GM18909 (cell line): ENCODE measurements at regions not wholly inside any gene's neighbourhood (a gene's known extent, or its start where the extent isn't known, plus 50 kb on each side); places are given as distances from the start of the nearest gene placed in this dataset.
"Not testable (repeated sequence)": the region's sequence is repeated elsewhere in the genome, so short reads cannot be mapped to it uniquely, and the experiment has no call there.

Experiments
- ATAC-seq: cut with Tn5 transposase; IDR thresholded peaks from one replicate; pipeline ENCODE4 v1.9.1; 2021; ENCODE audit warnings: mild to moderate bottlenecking; ENCODE audit not compliant: unreplicated experiment, poor library complexity

DNA sequence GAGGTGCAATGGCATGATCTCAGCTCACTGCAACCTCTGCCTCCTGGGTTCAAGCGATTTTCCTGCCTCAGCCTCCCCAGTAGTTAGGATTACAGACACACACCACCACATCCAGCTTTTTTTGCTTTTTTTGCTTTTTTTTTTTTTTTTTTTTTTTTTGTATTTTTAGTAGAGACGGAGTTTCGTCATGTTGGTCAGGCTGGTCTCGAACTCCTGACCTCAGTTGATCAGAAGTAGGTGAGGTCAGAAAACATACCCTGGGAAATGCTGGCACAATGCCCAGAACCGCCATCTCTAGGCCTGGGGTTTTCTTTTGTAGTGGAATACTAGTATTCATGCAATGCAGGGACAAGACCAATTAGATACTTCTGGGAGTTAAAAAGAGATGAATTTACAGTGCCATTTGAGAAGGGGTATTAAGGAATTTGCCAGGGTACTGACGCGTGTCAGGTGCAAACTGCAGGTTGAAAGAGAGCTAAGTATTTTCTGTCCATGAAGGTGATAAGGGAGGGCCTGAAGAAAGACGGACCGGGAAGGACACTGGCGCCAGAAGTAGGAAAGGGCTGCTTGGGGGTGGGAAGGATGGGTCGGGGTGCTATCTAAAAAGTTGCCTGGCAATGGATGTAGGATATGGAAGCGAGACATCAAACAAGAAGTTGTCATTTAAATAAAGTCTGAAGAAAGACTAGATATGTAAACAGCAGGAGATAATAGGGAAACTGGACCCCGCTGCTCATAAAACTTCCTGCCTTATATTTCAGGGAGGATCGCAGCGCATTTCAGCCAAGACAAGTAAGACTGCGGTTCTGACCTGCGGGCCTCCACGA is 95.8 kb downstream of the PPIAL4G start:
- not testable (repeated sequence) for ATAC-seq

DNA sequence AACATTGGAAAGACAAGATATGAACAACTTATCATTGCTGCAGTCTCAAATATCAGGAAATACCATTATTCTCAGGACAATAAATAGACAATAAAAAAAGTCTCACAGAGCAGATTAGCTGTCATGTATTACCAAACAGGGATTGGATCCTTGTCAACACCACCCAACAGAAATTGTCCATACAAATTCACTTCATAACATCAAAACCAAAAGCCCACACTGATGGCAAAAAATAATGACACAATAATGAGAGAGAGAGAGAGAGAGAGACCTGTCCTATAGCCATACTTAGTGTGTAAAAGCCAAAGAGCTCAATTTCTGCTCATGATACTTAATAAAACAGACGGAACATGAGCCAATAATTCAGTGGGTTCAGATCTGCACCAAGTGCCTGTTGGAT is 96.5 kb downstream of the PPIAL4G start:
- ATAC-seq = no peak

DNA sequence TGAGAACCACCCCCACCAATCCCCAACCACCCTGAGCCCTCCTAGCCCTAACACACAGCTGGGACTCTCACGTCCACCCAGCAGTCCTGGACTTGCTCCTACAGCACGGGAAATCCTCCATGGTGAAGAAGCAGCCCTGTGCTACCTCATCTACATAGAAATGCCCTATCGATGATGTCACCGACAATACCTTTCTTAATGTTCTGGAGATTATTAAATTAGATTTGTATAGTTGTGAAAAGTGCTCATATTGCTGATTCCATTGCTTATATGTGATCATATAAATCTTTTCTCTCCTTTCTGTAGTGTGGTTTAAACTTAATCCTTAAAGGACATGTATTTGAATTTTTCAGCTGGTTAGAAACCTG is 97.1 kb downstream of the PPIAL4G start:
- not testable (repeated sequence) for ATAC-seq

DNA sequence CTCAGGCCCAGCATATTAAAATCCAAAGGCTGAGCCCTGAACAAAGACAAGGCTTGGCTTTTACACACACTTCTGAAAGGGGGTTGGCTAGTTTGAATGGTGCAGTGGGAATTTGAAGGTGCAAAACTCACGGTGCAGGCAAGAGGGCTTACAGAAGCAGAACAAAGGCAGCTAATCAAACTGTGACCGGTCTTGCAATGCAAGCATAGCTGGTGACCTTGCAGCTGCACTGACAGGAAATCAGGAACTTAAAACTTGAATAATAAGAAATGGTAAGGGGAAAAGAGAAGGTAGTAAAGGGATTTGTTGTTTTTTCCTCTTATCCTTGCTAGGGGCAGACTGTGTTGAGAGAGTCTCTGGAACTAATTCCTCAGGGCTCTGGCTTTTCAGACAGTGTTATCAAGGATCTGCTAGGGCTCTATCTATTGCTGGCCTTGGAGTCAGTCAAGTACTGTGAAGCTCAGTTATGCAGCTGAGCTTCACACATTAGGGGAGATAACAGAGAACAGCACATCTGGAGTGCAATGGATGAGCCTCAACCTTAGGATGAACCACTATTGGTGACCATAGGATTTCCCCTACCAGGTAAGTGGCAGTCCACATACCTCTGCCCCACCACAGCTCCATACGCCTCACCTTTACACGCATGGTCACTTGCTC is 97.6 kb downstream of the PPIAL4G start:
- no peak for ATAC-seq

DNA sequence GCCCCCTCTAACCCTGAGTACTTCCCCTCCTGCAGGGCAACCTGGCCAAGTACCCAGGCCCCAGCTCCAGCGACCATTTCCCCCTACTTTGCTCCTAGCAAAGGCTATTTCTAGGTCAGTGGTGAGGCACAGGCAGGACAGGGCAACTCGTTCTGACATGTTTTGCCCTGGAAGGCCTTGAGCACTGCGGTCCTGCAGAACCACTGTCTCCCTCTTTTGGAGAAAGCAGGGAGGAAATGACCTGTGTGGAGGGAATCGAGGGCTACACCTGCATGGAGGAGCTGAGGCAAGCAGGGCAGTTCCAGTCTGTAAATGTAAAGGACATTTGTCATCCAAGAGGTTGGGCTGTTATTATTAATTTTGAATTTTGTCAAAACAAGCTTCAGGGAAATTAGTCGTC is 99.1 kb downstream of the PPIAL4G start:
- no peak for ATAC-seq

DNA sequence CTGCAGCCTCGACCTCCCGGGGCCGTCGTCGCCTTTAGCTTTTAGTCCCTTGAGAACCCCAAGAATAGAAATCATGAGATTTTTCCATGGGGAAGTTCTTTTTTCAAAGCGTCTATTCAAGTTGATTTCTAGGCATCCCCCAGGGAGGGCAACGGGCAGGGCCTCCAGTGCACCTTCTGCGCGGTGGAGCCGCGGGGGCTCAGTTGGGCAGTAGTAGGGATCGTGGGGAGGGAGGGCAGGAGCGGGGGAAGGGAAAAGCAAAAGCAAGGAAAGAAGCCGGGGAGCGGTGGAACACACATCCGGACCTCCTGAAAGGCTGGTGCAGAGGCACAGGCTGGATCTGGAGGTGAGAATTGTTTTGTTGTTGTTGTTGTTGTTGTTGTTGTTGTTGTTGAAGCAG is 103.4 kb downstream of the PPIAL4G start:
- no peak for ATAC-seq

DNA sequence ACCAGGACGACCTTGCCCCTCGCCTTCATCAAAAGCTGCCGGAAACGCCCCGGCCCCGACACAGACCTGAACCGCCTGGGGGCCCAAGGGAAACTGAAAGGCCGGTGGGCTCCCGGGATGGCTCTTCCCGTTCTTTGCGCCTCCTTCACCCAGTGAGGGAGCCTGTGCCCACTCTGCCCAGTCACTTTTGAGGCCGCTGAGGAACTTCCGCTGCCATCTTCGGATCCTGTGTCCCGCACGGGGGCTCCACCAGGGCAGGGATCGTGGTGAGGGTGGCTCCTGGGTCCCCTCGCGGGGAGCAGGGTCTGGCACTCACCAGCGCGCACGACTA is 104.0 kb downstream of the PPIAL4G start:
- no peak for ATAC-seq

DNA sequence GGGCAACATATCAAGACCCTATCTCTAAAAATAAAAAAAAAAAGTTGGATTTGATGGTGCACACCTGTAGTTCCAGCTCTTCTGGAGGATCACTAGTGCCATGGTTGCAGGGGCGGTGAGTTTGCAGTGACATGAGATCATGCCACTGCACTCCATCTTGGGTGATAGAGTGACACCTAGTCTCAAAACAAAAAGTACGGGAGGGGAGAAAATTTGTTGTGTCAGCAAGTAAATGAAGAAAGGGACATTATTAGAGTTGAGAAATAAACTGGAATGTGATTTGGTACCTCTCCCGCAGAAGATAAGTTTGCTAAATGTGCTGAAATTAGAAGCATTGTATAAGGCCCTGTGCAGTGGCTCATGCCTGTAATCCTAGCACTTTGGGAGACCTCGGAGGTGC is 105.1 kb downstream of the PPIAL4G start:
- not testable (repeated sequence) for ATAC-seq

DNA sequence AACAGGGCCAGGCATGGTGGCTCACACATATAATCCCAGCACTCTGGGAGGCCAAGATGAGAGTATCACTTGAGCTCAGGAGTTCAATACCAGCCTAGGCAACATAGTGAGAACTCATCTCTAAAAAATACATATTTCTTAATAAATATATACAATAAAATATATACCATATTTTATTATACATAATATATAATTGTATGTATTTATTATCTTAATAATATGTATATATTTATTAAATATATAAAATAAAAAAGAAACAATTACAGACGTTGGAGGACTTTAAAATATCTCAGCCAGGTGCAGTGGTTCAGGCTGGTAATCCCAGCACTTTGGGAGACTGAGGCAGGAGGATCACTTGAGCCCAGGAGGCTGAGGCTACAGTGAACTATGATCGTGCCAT is 106.1 kb downstream of the PPIAL4G start:
- ATAC-seq = not testable (repeated sequence)

DNA sequence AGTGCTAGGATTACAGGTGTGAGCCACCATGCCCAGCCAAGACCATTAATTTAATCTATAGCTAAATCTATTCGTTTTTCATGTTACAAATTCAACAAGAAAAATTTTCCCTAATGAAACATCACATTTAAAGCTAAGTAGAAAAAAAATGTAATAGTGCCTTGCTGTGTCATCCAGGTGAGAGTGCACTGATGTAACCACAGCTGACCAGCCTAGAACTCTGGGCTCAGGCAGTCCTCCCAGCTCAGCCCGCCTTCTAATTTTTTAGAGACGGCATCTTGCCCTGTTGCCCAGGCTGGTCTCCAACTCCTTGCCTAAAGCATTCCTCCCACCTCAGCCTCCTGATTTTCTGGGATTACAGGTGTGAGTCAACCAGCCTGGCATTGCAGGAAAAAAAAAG is 109.0 kb downstream of the PPIAL4G start:
- no peak for ATAC-seq

DNA sequence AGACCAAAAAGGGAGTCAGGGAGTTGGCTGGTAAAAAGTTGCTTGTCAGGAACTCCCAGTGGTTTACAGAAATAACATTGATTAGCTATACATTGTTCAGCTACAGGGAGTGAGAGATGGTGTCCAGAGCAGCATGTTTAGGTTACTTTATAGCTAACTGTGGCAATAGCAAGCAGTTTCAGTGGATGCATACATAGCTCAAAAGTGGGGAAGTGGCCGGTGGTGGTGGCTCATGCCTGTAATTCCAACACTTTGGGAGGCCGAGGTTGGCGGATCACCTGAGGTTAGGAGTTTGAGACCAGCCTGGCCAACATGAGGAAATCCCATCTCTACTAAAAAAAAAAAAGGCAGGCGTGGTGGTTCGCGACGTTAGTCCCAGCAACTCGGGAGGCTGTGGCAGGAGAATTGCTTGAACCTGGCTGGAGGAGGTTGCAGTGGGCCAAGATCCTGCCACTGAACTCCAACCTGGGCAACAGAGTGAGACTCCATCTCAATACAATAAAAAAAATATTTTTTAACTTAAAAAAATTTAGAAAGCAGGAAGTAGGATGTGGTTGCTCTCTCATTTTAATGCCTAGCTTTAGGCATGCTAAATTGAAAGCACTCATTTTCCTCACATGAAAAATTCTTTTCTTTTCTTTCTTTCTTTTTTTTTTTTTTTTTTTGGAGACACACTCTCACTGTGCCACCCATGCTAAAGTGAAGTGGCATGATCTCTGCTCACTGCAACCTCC is 109.7 kb downstream of the PPIAL4G start:
- ATAC-seq = no peak

DNA sequence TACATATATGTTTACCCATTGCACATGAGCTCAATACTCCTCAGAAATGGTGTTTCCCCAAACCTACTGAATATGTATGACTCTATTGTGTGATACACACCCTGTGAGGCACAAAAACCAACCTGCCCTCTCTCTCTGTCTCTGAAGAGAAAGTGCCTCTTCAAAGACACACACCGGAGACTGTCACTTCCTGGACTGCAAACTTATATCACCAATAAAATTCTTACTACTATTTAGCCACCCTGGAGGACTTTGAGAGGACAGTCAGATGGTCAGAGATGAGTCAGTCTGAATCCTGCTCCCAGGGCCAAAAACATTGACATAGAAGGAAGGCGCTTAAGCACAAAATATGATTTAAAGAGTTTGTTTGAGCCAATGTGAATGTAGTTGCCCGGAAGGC is 110.4 kb downstream of the PPIAL4G start:
- ATAC-seq = no peak

DNA sequence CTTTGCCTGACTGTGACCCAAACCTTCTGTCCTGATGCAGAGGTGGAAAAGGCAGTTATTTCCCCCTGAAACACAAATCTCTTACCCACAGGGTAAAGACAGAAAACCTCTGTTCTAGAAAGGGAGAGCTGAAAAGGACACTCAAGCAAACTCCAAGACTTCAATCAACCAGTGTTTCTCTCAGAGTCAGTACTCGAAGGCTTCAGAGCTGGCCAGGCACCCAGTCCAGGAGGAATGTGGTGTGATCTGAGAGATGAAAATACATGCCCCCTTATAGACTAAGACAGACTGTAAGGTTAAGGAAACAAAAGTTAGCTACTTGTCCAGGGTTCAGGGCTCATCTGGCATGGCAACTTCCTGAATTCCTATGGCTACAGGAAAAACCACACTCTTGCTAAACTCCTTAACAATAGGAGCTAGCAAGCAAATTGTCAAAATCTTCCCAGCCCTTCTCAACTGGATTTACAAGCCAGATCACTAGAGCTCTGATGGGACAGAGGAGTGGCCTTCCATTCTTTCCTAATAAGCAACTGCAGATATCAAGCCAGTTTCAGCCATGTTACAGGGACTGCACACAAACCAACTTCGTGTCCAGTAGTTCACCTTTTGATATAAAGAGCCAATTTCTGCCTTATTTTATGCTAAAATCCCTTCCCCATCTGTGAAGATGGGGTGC is 110.9 kb downstream of the PPIAL4G start:
- not testable (repeated sequence) for ATAC-seq

DNA sequence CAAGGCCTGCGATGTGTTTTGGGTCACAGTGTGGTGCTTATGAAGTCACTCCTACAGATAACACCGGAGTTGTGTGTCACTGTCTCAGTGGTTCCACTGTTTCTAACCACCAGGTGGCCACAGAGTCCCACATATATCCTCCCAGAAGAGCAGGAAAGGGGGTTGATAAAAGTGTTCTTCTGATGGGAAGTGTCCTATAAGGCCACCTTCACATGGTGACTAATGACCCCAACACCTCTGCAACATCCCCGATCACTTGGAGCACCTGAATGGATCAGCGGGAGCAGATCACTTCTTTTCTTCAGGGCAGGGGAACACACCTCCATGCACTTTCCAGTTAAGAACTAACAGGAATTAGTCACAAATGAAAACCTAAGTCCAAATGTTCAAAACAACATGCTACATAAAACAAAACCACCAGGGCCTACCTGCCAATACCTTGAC is 111.5 kb downstream of the PPIAL4G start:
- peak; percentile 51 for ATAC-seq

DNA sequence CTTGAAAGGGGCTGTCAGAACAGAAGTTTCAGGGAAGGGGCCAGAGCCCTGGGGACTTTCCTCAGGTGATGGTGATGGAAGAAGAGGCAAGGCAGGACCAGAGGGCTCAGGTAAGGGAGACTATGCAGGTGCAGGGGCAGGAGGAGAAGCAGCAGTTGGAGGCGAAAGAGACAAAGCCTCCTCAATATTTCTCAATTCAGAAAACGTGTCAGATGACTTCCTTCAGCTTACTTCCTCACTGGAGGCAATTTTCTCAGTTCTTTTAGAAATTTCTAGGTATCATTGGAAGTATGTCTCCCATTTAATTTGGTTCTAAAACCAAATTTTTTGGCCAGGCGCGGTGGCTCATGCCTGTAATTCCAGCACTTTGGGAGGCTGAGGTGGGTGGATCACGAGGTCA is 112.4 kb downstream of the PPIAL4G start:
- ATAC-seq = not testable (repeated sequence)

DNA sequence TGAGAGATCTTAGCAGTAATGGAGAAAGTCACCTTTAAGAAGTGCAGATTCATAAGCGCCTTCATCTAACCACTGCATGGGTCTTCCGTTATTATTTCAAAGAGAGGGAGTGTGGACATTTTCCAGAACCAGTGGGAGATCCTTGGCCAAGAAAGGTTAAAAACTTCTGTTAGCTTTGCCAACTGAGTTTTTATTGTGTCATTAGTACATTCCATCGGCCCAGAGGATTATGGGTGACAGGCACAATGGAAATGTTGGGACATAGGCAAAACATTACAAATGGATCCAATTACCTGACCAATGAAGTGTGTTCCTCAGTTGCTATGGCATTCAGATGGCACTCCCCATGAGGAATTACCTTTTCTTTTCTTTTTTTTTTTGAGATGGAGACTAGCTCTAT is 115.5 kb downstream of the PPIAL4G start:
- ATAC-seq = no peak

DNA sequence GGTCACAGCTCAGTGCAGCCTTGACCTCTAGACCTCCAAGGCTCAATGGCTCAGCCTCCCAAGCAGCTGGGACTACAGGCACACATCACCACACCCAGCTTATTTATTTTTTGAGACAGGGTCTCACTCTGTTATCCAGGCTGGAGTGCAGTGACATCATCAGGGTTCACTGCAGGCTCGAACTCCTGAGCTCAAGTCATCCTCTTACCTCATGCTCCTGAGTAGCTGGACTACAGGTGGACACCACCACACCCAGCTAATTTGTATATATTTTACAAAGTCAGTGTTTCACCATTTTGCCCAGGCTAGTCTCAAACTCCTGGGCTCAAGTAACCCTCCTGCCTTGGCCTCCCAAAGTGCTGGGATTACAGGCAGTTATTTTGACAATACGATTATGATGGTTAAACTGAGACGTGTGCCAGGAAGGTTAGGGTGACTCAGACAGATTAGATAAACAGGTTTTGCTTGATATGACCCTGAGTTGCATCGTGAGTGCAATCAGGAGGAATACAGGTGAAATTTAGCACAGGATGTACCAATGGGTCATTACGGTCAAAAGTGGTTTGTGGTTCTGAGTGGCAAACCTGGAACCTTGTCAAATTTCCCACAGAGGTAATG is 116.9 kb downstream of the PPIAL4G start:
- ATAC-seq = not testable (repeated sequence)

DNA sequence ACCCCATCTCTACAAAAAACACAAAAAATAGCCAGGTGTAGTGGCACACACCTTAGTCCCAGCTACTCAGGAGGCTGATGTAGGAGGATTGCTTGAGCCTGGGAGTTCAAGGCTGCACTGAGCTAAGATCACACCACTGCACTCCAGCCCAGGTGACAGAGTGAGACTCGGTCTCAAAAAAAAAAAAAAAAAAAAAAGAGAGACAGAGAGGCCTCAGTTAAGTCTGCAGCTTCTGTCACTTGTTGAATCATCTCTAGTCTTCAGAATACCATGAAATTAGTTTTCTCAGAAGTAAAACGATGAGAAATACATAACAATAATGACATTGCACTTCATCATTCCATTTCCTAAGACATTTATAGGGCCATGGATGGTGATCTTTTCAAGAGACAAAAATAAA is 118.0 kb downstream of the PPIAL4G start:
- ATAC-seq = not testable (repeated sequence)

DNA sequence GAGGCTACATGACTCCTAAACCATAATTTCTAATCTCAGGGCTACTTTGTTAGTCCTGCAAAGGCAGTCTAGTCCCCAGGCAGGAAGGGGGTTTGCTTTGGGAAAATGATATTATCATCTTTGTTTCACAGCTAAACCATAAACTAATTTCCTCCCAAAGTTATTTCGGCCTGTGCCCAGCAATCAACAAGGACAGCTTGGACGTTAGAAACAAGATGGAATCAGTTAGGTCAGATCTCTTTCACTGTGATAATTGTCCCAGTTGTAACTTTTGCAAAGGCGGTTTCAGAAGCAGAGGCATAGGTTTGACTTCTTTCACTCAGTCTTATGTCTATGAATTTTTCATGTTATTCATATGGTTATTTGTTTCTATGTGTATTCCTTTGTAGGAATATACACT is 119.1 kb downstream of the PPIAL4G start:
- not testable (repeated sequence) for ATAC-seq

DNA sequence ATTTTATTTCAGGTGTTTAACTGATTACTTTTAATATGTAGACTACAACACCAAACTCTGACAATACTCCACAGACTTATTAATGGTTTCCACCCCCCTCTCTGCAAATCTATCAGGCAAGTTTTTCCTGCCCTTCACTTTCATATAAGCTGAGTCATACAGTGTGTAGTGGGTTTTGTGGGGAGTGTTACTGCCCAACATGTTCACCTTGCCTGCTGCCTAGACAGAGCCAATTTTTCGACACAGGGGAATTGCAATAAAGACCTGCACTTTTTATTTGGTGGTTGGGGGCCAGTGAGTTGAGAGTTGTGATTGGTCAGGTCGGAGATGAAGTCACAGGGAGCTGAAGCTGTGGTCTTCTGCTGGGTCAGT is 119.7 kb downstream of the PPIAL4G start:
- no peak for ATAC-seq
